ENCODE measurements at regions not wholly inside any gene's neighbourhood (a gene's known extent, or its start where the extent isn't known, plus 50 kb on each side); places are given as distances from the start of the nearest gene placed in this dataset.

DNA sequence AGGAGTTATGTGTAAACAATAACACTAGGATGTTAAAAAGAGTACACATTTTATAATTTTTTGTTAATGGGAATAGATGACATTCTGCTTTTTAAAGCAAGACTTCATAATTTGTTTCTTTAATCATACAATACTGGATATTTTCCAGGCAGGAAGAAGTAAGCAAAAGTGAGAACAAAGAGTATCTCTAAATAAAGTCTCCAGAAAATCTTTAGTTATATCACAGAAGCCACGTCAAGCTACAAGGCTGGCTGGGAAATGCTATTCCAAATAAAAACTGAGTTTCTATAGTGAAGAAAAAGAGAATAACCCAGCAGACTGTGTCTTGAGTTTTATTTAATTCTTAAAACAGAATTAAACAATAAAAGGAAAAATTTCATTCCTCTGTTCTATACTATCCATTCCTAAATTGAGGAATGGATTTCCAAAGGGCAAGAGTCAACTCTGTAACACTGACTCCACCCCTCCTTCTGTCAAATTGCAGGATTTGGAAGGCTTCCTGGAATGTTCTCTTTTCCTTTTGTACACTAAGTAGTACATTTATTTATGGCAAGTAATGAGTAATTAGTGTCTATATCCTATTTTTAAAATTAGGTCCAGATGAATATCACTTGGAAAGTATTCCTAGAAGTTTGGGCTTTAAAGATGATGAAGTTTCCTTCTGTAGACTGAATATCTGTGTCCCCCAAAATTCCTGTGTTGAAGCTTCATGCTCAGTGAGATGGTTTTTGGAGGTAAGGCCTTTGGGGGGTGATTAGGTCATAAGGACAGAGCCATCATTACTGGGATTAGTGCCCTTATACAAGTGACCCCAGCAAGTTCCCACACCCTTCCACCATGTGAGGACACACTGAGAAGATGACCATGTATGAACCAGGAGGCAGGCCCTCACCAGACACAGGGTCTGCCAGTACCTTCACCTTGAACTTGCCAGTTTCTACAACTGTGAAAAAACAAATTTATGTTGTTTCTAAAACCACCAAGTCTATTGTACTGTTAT is 290.9 kb downstream of the CRPPA start:
- Histone ChIP-seq H3K27me3 (ENCODE audit: control insufficient read depth in 4 of 4, insufficient read depth in 4 of 4, low read length in 3 of 4) (no peaks in the 10 kb centered on the region), H3K4me3 (ENCODE audit: low read depth in 1 of 3, low read length in 3 of 3) (no peak overlapping the region), H3K4me1 (ENCODE audit: control insufficient read depth in 4 of 4, insufficient read depth in 4 of 4, low read length in 3 of 4) (no peaks in the 10 kb centered on the region), H3K36me3 (ENCODE audit: control insufficient read depth in 4 of 4, insufficient read depth in 3 of 4, low read depth in 1 of 4, low read length in 3 of 4) (no peaks in the 10 kb centered on the region), H3K27ac (ENCODE audit: low read depth in 1 of 2, low read length in 2 of 2) (no peak overlapping the region), H3K9me3 (ENCODE audit: control insufficient read depth in 4 of 4, low read length in 3 of 4) (peaks cover 0 to 3% (median under 1%) of the 10 kb centered on the region in 4 donors), H3K9ac (ENCODE audit: low read depth in 1 of 2, low read length in 2 of 2) (no peak overlapping the region)
- 82% methylated on average over 1 of the region's 1 CpG for WGBS
- TF ChIP-seq, protein P1, sequence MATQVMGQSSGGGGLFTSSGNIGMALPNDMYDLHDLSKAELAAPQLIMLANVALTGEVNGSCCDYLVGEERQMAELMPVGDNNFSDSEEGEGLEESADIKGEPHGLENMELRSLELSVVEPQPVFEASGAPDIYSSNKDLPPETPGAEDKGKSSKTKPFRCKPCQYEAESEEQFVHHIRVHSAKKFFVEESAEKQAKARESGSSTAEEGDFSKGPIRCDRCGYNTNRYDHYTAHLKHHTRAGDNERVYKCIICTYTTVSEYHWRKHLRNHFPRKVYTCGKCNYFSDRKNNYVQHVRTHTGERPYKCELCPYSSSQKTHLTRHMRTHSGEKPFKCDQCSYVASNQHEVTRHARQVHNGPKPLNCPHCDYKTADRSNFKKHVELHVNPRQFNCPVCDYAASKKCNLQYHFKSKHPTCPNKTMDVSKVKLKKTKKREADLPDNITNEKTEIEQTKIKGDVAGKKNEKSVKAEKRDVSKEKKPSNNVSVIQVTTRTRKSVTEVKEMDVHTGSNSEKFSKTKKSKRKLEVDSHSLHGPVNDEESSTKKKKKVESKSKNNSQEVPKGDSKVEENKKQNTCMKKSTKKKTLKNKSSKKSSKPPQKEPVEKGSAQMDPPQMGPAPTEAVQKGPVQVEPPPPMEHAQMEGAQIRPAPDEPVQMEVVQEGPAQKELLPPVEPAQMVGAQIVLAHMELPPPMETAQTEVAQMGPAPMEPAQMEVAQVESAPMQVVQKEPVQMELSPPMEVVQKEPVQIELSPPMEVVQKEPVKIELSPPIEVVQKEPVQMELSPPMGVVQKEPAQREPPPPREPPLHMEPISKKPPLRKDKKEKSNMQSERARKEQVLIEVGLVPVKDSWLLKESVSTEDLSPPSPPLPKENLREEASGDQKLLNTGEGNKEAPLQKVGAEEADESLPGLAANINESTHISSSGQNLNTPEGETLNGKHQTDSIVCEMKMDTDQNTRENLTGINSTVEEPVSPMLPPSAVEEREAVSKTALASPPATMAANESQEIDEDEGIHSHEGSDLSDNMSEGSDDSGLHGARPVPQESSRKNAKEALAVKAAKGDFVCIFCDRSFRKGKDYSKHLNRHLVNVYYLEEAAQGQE (IDR thresholded peaks at IDR 0.05), result no peak
- TF ChIP-seq EGR1 (IDR thresholded peaks at IDR 0.05; ENCODE audit: low read depth in 2 of 2) (no peak), GABPA (IDR thresholded peaks at IDR 0.05 in 1 of 2, conservative IDR thresholded peaks at IDR 0.05 in 1 of 2) (no peak), FOXA2 (IDR thresholded peaks at IDR 0.05) (no peak), JUND (IDR thresholded peaks at IDR 0.05) (no peak), SP1 (IDR thresholded peaks at IDR 0.05) (no peak)
- TF ChIP-seq, protein P2, sequence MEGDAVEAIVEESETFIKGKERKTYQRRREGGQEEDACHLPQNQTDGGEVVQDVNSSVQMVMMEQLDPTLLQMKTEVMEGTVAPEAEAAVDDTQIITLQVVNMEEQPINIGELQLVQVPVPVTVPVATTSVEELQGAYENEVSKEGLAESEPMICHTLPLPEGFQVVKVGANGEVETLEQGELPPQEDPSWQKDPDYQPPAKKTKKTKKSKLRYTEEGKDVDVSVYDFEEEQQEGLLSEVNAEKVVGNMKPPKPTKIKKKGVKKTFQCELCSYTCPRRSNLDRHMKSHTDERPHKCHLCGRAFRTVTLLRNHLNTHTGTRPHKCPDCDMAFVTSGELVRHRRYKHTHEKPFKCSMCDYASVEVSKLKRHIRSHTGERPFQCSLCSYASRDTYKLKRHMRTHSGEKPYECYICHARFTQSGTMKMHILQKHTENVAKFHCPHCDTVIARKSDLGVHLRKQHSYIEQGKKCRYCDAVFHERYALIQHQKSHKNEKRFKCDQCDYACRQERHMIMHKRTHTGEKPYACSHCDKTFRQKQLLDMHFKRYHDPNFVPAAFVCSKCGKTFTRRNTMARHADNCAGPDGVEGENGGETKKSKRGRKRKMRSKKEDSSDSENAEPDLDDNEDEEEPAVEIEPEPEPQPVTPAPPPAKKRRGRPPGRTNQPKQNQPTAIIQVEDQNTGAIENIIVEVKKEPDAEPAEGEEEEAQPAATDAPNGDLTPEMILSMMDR (IDR thresholded peaks at IDR 0.05; ENCODE audit: low read depth, low read length, missing input control), result no peak
- no peak for DNase-seq (ENCODE audit: low spot score)

DNA sequence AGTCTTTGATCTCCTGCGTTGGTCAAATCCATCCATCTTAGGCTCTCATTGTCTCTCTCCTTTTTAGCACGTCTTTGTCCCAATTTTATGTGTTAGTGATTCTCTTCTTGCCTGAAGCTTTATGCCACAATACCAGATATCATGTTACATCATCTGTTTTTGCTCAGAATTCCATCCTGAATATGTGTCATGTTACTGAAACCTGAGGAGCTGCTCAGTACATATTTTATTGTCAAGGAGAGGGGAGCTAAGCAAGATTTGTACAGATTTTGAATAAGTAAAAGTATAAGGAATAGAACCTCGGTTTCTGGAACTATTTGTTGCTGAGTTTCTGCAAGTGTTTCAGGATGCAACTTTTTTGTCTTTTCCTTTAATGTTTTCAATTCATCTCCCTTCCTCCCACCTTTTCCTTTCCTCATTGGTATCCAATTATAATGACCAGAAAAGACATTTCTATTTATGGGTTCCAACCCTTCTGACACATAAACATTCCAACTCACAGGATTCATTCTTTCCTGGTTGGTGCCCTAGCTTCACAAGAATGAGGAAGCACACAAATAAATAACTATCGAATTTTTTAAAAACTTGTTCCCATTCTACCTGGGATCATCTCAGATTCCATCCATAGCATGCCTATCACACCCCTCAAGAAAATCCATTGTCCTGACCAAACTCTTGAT is 291.8 kb downstream of the CRPPA start:
- WGBS, result 83% methylated on average over 4 of the region's 4 CpGs
- Histone ChIP-seq H3K9me3 (ENCODE audit: control insufficient read depth in 4 of 4, low read length in 3 of 4) (peaks cover 0 to 3% (median under 1%) of the 10 kb centered on the region in 4 donors), H3K4me3 (ENCODE audit: low read depth in 1 of 3, low read length in 3 of 3) (no peak overlapping the region), H3K4me1 (ENCODE audit: control insufficient read depth in 4 of 4, insufficient read depth in 4 of 4, low read length in 3 of 4) (no peaks in the 10 kb centered on the region), H3K27me3 (ENCODE audit: control insufficient read depth in 4 of 4, insufficient read depth in 4 of 4, low read length in 3 of 4) (no peaks in the 10 kb centered on the region), H3K27ac (ENCODE audit: low read depth in 1 of 2, low read length in 2 of 2) (no peak overlapping the region), H3K9ac (ENCODE audit: low read depth in 1 of 2, low read length in 2 of 2) (no peak overlapping the region), H3K36me3 (ENCODE audit: control insufficient read depth in 4 of 4, insufficient read depth in 3 of 4, low read depth in 1 of 4, low read length in 3 of 4) (no peaks in the 10 kb centered on the region)
- no peak for DNase-seq (ENCODE audit: low spot score)
- TF ChIP-seq, protein P1 (IDR thresholded peaks at IDR 0.05), result no peak
- TF ChIP-seq, protein P3, sequence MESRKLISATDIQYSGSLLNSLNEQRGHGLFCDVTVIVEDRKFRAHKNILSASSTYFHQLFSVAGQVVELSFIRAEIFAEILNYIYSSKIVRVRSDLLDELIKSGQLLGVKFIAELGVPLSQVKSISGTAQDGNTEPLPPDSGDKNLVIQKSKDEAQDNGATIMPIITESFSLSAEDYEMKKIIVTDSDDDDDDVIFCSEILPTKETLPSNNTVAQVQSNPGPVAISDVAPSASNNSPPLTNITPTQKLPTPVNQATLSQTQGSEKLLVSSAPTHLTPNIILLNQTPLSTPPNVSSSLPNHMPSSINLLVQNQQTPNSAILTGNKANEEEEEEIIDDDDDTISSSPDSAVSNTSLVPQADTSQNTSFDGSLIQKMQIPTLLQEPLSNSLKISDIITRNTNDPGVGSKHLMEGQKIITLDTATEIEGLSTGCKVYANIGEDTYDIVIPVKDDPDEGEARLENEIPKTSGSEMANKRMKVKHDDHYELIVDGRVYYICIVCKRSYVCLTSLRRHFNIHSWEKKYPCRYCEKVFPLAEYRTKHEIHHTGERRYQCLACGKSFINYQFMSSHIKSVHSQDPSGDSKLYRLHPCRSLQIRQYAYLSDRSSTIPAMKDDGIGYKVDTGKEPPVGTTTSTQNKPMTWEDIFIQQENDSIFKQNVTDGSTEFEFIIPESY (IDR thresholded peaks at IDR 0.05), result no peak
- TF ChIP-seq TAF1 (conservative IDR thresholded peaks at IDR 0.05) (no peak), RAD21 (IDR thresholded peaks at IDR 0.05) (no peak), FOXA1 (IDR thresholded peaks at IDR 0.05) (no peak), SP1 (IDR thresholded peaks at IDR 0.05) (no peak), HNF4G (IDR thresholded peaks at IDR 0.05) (no peak), GABPA (IDR thresholded peaks at IDR 0.05 in 1 of 2, conservative IDR thresholded peaks at IDR 0.05 in 1 of 2) (no peak), JUND (IDR thresholded peaks at IDR 0.05) (no peak), EGR1 (IDR thresholded peaks at IDR 0.05; ENCODE audit: low read depth in 2 of 2) (no peak), HNF4A (conservative IDR thresholded peaks at IDR 0.05) (no peak), YY1 (IDR thresholded peaks at IDR 0.05) (no peak)
- TF ChIP-seq, protein P4, sequence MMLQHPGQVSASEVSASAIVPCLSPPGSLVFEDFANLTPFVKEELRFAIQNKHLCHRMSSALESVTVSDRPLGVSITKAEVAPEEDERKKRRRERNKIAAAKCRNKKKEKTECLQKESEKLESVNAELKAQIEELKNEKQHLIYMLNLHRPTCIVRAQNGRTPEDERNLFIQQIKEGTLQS (IDR thresholded peaks at IDR 0.05), result no peak

Measured in liver (tissue), 8 donors.